Duodenal mucosa (tissue), 2 donors: ENCODE measurements at regions not wholly inside any gene's neighbourhood (a gene's known extent, or its start where the extent isn't known, plus 50 kb on each side); places are given as distances from the start of the nearest gene placed in this dataset.
A peak's percentile ranks its signal among the peaks of the same experiment; 100 is the strongest.

Experiments
- H3K27ac ChIP-seq: one replicate; pipeline ENCODE4 v1.7.0; 2013; ENCODE audit warnings: low read depth, low read length
- H3K27me3 ChIP-seq, 2 donors: one replicate each; pipeline ENCODE4 v1.7.0; 2013; ENCODE audit warnings: low read length in 2 of 2, control low read depth in 1 of 2; ENCODE audit not compliant: insufficient read depth in 2 of 2, control insufficient read depth in 1 of 2
- H3K36me3 ChIP-seq, 2 donors: one replicate each; pipeline ENCODE4 v1.7.0; 2013; ENCODE audit warnings: low read length in 2 of 2, control low read depth in 1 of 2; ENCODE audit not compliant: insufficient read depth in 2 of 2, control insufficient read depth in 1 of 2
- H3K4me1 ChIP-seq, 2 donors: one replicate each; pipeline ENCODE4 v1.7.0; 2013; ENCODE audit warnings: low read length in 2 of 2, control low read depth in 1 of 2; ENCODE audit not compliant: insufficient read depth in 2 of 2, control insufficient read depth in 1 of 2
- H3K4me3 ChIP-seq, 2 donors: one replicate each; pipeline ENCODE4 v1.7.0; 2013; ENCODE audit warnings: low read length in 2 of 2, low read depth in 1 of 2
- H3K9ac ChIP-seq, 2 donors: one replicate each; pipeline ENCODE4 v1.7.0; 2013; ENCODE audit warnings: low read length in 2 of 2, low read depth in 1 of 2
- H3K9me3 ChIP-seq, 2 donors: one replicate each; pipeline ENCODE4 v1.7.0; 2013; ENCODE audit warnings: low read length in 2 of 2, control low read depth in 1 of 2; ENCODE audit not compliant: control insufficient read depth in 1 of 2

DNA sequence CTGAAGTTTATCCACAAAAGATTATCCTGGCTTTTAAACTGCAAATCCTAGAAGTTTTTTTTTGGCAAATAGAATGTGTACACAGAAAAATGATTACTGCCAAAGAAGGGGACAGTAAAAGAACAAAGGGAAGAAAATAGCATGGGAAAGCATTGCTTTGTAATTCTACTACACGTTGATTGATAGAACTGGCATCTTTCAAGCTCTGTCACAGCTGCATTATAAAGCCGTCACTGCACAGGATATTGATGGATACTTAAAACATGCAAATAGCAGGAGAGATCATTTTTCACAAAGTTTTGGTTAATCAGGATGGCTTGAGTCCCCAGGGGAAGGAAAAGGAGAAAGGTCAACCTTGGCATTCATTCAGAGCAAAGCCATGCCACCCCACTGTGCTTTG is 183.7 kb upstream of the RRP15 start:
- Histone ChIP-seq H3K4me3 (no peak overlapping the region), H3K36me3 (no peaks in the 10 kb centered on the region), H3K27ac (no peak overlapping the region), H3K9ac (no peak overlapping the region), H3K27me3 (no peaks in the 10 kb centered on the region), H3K4me1 (no peaks in the 10 kb centered on the region), H3K9me3 (no peaks in the 10 kb centered on the region)

DNA sequence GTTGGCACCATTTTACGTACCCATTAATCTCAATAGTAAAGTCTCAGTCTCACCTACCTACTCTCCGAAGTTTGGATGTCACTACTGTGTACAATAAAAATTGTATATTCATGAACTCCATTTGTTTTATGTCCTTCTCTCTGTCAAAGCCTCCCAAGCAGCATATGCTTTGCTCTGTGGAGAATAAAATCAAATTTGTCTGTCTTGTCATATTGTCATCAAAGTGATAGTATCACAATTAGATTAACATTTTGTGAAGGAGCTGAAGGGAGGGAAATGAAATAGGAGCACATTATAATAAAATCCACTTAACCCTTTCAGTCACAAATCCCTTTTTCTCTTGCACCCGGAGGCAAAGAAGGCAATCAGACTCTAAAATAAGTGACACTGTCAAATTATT is 177.1 kb upstream of the RRP15 start:
- Histone ChIP-seq H3K4me3 (no peak overlapping the region), H3K36me3 (no peaks in the 10 kb centered on the region), H3K27me3 (no peaks in the 10 kb centered on the region)

DNA sequence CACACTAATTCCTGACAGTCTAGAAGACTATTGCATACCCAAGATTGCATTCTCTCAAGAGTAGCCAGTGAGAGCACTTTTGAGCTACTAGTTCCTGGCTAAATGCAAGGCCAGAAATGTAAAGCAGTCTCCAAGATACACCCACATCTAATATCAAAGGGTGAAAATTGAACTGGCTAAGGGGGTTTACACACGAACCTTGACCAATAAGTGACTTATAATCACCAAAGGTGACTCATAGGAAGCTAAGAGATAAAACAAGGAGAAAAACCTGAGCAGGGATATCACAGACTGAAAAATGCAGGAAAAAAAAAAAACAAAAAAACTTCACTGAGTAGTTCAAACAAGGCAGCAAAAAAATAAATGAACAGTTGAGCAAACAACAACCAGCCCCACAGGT is 172.2 kb upstream of the RRP15 start:
- no peaks in the 10 kb centered on the region for H3K36me3 ChIP-seq
- no peak overlapping the region for H3K9ac ChIP-seq
- H3K9me3 ChIP-seq = no peaks in the 10 kb centered on the region
- no peaks in the 10 kb centered on the region for H3K27me3 ChIP-seq
- H3K4me3 ChIP-seq = no peak overlapping the region
- no peak overlapping the region for H3K27ac ChIP-seq
- no peaks in the 10 kb centered on the region for H3K4me1 ChIP-seq

More for the DNA sequence above, 177.1 kb upstream of the RRP15 start:
- H3K9ac ChIP-seq = no peak overlapping the region
- no peaks in the 10 kb centered on the region for H3K9me3 ChIP-seq
- no peak overlapping the region for H3K27ac ChIP-seq
- H3K4me1 ChIP-seq = no peaks in the 10 kb centered on the region

DNA sequence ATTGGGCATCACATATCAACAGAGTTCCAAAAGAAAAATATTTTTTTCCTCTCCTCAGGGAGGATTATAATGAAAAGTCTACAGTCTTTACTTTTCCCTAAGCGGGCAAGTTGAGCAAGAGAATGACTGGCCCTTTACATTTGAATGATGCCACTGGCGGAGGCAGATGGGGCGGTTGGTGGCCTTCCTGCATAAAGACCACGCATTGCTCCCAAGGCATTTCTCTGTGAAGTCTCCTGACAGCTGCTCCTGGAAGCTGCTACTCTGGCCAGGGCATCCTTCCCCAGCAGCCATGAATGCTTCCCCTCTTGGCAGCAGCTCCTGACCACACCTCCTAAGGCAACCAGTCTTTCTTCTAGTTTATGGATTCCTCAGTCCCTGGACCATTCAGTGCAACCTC is 161.1 kb upstream of the RRP15 start:
- Histone ChIP-seq H3K9ac (no peak overlapping the region), H3K4me1 (no peaks in the 10 kb centered on the region), H3K27me3 (no peaks in the 10 kb centered on the region), H3K27ac (no peak overlapping the region), H3K36me3 (no peaks in the 10 kb centered on the region), H3K9me3 (no peaks in the 10 kb centered on the region), H3K4me3 (no peak overlapping the region)

DNA sequence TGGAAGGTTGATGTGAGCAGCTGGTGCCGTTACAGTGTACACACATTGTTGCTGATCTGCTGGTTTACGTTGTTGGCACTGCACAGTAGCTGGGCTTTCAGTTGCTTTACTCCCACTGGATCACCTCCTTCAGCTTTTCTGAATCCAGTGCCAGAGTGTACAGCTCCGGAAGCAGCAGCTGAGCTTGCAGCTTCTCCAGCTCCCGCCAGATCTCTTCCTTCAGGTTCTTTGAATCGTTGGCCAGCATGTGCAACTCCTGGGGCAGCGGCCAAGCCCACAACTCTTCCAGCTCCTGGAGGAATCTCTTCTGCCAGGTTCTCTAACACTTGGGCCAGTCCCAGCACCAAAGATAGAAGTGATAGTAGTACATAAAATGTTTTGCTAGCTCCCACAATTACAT is 149.7 kb upstream of the RRP15 start:
- no peaks in the 10 kb centered on the region for H3K9me3 ChIP-seq
- no peaks in the 10 kb centered on the region for H3K27me3 ChIP-seq
- H3K4me1 ChIP-seq = no peaks in the 10 kb centered on the region
- H3K9ac ChIP-seq = no peak overlapping the region
- no peaks in the 10 kb centered on the region for H3K36me3 ChIP-seq
- no peak overlapping the region for H3K4me3 ChIP-seq
- no peak overlapping the region for H3K27ac ChIP-seq

DNA sequence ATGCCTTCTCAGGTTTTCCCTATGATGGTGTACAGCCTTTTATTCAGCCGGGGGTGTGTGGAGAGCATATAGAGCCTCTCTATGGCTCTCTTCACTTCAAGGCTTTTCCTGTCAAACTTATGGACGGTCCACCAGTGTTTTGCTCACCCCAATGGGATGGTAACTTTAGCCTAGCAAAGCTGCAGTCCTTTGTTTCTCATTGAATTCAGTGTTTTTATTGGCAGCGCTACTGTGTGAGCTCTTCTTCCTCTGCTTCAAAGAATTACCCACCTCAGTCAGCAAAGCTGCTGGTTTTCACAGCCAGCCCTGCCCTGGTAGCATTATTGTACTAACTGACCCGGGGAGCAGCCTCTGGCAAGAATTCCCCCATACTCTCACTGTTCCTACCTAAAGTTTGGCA is 145.3 kb upstream of the RRP15 start:
- Histone ChIP-seq H3K4me3 (no peak overlapping the region), H3K27ac (no peak overlapping the region), H3K27me3 (no peaks in the 10 kb centered on the region)

DNA sequence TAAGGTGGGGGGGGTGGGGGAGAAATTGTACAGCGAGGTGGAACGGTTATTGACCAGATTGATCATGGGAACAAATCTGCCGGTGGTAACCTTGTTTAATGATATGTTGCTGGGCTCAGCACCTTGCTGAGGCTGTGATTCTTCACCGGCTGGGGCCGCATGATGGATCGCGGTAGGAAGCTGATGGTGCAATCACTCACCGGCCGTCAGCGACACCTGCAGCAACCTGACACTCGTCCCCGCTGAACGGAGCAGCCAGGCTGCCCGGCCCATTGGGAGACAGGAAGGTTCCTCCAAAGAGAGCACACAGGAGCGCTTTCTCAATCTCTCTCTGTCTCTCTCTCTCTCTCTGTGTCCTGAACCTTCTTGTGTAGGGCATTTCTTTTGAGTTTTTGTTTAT is 128.5 kb upstream of the RRP15 start:
- H3K4me1 ChIP-seq = no peaks in the 10 kb centered on the region
- H3K4me3 ChIP-seq = no peak overlapping the region
- H3K9me3 ChIP-seq = no peaks in the 10 kb centered on the region
- H3K36me3 ChIP-seq = no peaks in the 10 kb centered on the region
- H3K9ac ChIP-seq = no peak overlapping the region
- H3K27ac ChIP-seq = no peak overlapping the region
- peaks cover 5 to 14% of the 10 kb centered on the region in 2 donors for H3K27me3 ChIP-seq

More for the DNA sequence above, 145.3 kb upstream of the RRP15 start:
- H3K4me1 ChIP-seq = no peaks in the 10 kb centered on the region
- no peaks in the 10 kb centered on the region for H3K36me3 ChIP-seq
- no peaks in the 10 kb centered on the region for H3K9me3 ChIP-seq
- H3K9ac ChIP-seq = no peak overlapping the region

DNA sequence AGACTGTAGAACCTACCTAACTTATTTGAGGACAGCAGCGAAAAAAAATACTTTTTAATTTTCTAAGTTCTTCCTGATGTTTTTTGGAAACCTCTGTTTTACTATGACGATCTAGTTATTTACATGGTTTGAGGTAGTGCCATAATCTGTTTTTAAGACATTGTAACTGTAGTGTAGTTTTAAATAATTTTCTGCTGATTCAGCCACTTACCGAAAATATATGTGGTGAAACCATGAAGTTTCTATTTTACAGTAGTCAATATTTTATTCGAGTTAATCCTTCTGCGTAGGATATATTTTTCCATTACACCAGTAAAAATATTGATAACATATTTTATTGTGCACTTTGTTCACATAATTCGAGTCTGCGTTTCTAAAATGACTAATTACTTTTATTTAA is 121.7 kb upstream of the RRP15 start:
- no peak overlapping the region for H3K9ac ChIP-seq
- H3K27ac ChIP-seq = no peak overlapping the region
- H3K4me1 ChIP-seq = peaks cover 8 to 14% of the 10 kb centered on the region in 2 donors
- H3K4me3 ChIP-seq = no peak overlapping the region
- H3K9me3 ChIP-seq = no peaks in the 10 kb centered on the region
- H3K36me3 ChIP-seq = no peaks in the 10 kb centered on the region
- peaks cover 45 to 58% of the 10 kb centered on the region in 2 donors for H3K27me3 ChIP-seq

DNA sequence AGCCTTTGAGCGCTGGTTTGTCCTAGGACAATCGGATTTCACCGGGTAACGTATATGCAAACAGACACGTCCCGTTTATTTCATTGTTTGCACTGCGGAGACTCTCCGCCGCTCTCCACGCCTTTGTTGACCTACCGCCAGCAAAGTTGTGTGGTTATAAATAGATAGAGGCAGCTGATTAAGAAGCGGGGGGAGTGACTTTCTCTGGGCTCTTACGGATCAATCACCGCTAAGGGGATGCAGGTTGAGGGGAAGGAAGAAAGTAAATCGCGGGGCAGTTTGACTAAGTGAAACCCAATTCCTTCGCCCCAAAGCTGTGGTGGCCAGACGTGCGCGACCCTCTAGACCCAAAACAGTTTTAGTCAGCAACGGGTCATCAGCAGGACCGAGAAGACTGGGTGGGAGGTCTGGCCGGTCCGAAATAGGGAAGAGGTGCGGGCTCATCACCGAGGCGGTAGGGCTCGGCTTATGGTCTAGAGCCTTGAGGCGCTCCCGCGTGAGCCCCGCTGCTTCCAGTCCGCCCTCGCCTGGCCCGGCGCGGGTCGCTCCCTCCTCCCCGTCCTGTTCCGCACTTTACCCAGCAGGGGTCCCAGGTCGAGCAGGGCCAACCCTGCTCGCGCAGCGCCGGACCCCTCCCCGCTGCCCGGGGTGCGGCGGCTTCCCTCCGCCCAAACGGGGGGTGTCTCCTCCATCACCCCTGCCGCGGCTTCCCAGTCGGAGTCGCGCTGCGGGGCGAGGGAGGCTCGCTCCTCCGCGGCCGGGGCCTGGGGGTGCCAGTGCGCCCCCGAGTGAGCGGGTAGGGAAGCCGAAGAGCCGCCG is 120.8 kb upstream of the RRP15 start:
- no peak overlapping the region for H3K9ac ChIP-seq
- no peaks in the 10 kb centered on the region for H3K9me3 ChIP-seq
- H3K27ac ChIP-seq = no peak overlapping the region
- H3K36me3 ChIP-seq = no peaks in the 10 kb centered on the region
- peaks cover 44 to 67% of the 10 kb centered on the region in 2 donors for H3K27me3 ChIP-seq
- H3K4me3 ChIP-seq = peak overlapping the region; percentile 61 to 68
- H3K4me1 ChIP-seq = peaks cover 8 to 14% of the 10 kb centered on the region in 2 donors

DNA sequence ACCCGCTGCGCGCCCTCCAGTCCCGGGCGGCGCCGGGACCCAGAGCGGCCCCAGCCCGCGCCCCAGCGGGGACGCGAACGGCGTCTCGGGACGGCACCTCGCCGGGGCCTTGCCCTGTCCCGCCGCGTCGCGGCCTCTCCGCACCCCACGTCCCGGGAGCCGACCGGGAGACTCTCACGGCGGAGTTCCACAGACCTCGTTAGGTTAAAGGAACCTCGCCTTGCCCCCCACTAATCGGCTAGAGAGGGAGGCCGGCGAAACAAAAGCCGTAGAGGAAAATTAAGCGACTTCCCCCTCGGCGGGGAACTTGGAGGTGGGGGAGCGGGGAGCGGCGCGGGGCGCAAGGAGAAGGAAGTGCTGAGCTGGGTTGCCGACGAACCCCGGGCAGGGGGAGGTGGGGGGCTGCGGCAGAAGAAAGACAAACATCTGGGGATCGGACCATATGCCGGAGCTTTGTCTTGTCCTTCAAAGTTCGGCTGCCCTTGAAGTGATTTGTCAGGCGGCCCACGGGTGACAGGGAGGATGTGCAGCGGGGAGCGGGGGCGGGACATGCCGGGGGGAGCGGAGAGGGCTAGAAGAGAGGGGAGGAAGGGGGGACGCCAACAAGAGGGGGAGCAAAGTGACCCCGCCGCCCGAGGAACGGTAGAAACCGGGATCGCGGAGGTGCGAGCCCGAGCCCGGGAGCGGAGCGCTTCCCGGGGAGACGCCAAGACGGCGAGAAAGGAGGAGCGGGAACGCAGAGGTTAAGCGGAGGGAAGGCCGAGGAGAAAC is 120.0 kb upstream of the RRP15 start:
- no peak overlapping the region for H3K27ac ChIP-seq
- peaks cover 40 to 70% of the 10 kb centered on the region in 2 donors for H3K27me3 ChIP-seq
- H3K4me1 ChIP-seq = peaks cover 8 to 14% of the 10 kb centered on the region in 2 donors
- no peaks in the 10 kb centered on the region for H3K36me3 ChIP-seq
- H3K4me3 ChIP-seq = peak overlapping the region; percentile 61 to 68
- H3K9ac ChIP-seq = no peak overlapping the region
- H3K9me3 ChIP-seq = no peaks in the 10 kb centered on the region
